GM19395 (cell line): ENCODE measurements at regions not wholly inside any gene's neighbourhood (a gene's known extent, or its start where the extent isn't known, plus 50 kb on each side); places are given as distances from the start of the nearest gene placed in this dataset.
A peak's percentile ranks its signal among the peaks of the same experiment; 100 is the strongest.
"Not testable (repeated sequence)": the region's sequence is repeated elsewhere in the genome, so short reads cannot be mapped to it uniquely, and the experiment has no call there.

ENCODE experiments used
- ATAC-seq: cut with Tn5 transposase; IDR thresholded peaks from one replicate; pipeline ENCODE4 v1.9.1; 2021; ENCODE audit warnings: mild to moderate bottlenecking, moderate library complexity; ENCODE audit not compliant: unreplicated experiment

- ATAC-seq: no peak
These were observed 109.3 kb upstream of the BMAL1 start for GRCh38 chr11:13168271-13168670.

- ATAC-seq: no peak
These were observed 107.9 kb upstream of the BMAL1 start for GRCh38 chr11:13169709-13170108.

- no peak for ATAC-seq
These were observed 103.5 kb upstream of the BMAL1 start for GRCh38 chr11:13174090-13174489.

GRCh38 chr11:13183094-13183825 is 94.3 kb upstream of the BMAL1 start:
- ATAC-seq: peak; percentile 67

- ATAC-seq: no peak
These were observed 93.8 kb upstream of the BMAL1 start for GRCh38 chr11:13183826-13184196.

GRCh38 chr11:13184295-13184794 is 93.2 kb upstream of the BMAL1 start:
- ATAC-seq: no peak

GRCh38 chr11:13188179-13188578 is 89.4 kb upstream of the BMAL1 start:
- ATAC-seq: no peak

- no peak for ATAC-seq
These were observed 87.8 kb upstream of the BMAL1 start for GRCh38 chr11:13189561-13190426.

- no peak for ATAC-seq
These were observed 84.0 kb upstream of the BMAL1 start for GRCh38 chr11:13193613-13194012.

GRCh38 chr11:13197374-13197773 is 80.2 kb upstream of the BMAL1 start:
- ATAC-seq: not testable (repeated sequence)

GRCh38 chr11:13205486-13205885 is 72.1 kb upstream of the BMAL1 start:
- peak; percentile 83 for ATAC-seq

- no peak for ATAC-seq
These were observed 71.4 kb upstream of the BMAL1 start for GRCh38 chr11:13206086-13206640.

GRCh38 chr11:13207270-13207664 is 70.3 kb upstream of the BMAL1 start:
- ATAC-seq: no peak

- ATAC-seq: no peak
These were observed 69.7 kb upstream of the BMAL1 start for GRCh38 chr11:13207665-13208594.

GRCh38 chr11:13208921-13209320 is 68.7 kb upstream of the BMAL1 start:
- ATAC-seq: no peak

GRCh38 chr11:13209379-13209778 is 68.2 kb upstream of the BMAL1 start:
- no peak for ATAC-seq

GRCh38 chr11:13210424-13210823 is 67.2 kb upstream of the BMAL1 start:
- ATAC-seq: no peak

- no peak for ATAC-seq
These were observed 63.3 kb upstream of the BMAL1 start for GRCh38 chr11:13214276-13214675.

GRCh38 chr11:13215149-13215548 is 62.4 kb upstream of the BMAL1 start:
- ATAC-seq: no peak

GRCh38 chr11:13216019-13216710 is 61.4 kb upstream of the BMAL1 start:
- ATAC-seq: no peak
